DOHH2 (cell line): ENCODE measurements at regions not wholly inside any gene's neighbourhood (a gene's known extent, or its start where the extent isn't known, plus 50 kb on each side); places are given as distances from the start of the nearest gene placed in this dataset.
A peak's percentile ranks its signal among the peaks of the same experiment; 100 is the strongest.

ENCODE experiments used
- EZH2phosphoT487 ChIP-seq: fragments of 200-600 bp; sonication (generic); IDR thresholded peaks from 2 replicates; pipeline ENCODE4 v1.6.1; 2017; ENCODE audit warnings: borderline replicate concordance, mild to moderate bottlenecking, antibody characterized with exemption, low read length, moderate library complexity, mixed read lengths
- TF ChIP-seq, protein P1 (sequence below): fragments of 200-600 bp; sonication (generic); IDR thresholded peaks from one replicate; pipeline ENCODE4 v1.5.1; 2014; ENCODE audit warnings: antibody characterized with exemption, mild to moderate bottlenecking, low read depth, low read length; ENCODE audit not compliant: poor library complexity, severe bottlenecking

GRCh38 chr11:103609117-103610066, 427.0 kb upstream of the DDI1 start:
- TF ChIP-seq, protein P1, sequence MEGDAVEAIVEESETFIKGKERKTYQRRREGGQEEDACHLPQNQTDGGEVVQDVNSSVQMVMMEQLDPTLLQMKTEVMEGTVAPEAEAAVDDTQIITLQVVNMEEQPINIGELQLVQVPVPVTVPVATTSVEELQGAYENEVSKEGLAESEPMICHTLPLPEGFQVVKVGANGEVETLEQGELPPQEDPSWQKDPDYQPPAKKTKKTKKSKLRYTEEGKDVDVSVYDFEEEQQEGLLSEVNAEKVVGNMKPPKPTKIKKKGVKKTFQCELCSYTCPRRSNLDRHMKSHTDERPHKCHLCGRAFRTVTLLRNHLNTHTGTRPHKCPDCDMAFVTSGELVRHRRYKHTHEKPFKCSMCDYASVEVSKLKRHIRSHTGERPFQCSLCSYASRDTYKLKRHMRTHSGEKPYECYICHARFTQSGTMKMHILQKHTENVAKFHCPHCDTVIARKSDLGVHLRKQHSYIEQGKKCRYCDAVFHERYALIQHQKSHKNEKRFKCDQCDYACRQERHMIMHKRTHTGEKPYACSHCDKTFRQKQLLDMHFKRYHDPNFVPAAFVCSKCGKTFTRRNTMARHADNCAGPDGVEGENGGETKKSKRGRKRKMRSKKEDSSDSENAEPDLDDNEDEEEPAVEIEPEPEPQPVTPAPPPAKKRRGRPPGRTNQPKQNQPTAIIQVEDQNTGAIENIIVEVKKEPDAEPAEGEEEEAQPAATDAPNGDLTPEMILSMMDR = peak; percentile 28
- no peak for TF ChIP-seq EZH2phosphoT487
